Renal cortical epithelial cell (primary cell): ENCODE measurements at regions not wholly inside any gene's neighbourhood (a gene's known extent, or its start where the extent isn't known, plus 50 kb on each side); places are given as distances from the start of the nearest gene placed in this dataset.

ENCODE experiments used
- DNase-seq: peaks from one replicate; pipeline ENCODE4 v3.0.0-alpha.2; 2011; ENCODE audit warnings: low read depth

DNA sequence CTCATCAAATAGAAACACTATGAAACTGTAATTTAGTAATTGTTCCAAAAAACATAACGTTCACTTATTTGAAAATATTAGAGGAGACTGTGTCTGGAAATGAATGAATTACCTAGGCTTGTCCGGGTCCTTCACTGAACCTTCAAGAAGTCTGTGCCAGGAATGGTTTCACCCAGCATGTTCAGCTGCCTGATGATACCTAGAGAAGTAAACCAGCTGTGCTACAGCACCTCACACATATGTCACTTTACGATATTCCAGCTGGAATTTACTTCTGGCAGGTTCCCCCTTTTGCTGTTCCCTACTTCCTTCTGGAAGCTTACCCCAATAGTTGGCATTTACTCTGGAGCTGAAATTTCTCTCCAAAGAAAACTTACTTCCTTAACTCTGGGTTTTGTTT is 906.5 kb downstream of the FAT4 start:
- DNase-seq, result no peak

DNA sequence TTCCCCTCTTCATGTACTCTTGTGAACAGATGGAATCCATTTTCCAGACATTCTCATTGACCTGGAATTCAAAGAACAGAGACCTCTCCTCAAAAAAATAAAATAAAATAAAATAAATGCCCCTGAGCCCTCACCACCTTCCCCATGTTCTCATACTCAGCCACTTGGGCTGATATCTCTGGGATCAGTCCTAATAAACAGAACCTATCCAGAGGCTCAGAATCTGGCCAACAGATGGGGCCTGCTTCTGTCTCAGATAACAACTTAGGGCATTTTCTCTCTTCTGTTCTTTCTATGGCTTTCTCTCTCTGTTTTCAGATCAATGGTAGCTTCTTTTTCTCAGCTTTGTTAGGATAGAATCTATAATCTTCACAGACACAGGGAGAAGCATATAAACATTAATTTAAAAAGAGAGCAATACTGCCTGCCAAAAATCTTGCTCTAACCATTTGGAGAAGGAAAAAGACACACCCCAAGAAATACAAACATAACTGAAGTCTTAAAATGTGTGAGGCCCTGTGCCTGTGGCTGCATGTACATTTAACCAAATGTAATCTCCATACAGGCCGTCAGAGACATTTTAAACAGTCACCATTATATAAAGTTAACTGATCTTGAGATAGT is 907.1 kb downstream of the FAT4 start:
- DNase-seq, result no peak

DNA sequence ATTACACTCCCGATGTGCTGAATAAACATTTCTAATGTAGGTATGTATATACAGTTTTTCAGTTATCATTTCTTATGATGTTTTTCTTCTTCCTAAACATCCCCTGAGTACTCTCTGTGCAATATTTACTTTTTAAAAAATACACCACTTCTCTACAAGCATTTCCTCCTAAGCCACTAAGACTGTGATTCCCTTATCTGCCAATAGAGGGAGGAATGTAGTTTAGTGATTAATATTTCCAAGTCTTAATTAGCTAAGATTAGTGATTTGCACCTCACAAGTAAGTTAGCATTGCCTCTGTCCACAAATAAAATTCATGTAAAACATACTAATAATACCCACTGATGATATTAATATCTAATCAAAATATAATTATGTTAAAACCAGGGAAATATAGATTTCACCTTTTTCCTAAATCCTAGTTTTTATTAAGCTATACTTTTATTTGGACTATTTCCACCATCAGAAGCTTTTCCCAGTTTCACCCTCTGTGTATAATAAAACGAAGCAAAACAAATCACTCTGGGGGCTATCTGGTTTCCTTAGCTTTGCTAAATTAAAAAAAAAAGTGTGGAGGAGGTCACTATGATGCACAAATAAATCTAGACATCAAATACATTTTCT is 909.1 kb downstream of the FAT4 start:
- DNase-seq, result peak; percentile 32

DNA sequence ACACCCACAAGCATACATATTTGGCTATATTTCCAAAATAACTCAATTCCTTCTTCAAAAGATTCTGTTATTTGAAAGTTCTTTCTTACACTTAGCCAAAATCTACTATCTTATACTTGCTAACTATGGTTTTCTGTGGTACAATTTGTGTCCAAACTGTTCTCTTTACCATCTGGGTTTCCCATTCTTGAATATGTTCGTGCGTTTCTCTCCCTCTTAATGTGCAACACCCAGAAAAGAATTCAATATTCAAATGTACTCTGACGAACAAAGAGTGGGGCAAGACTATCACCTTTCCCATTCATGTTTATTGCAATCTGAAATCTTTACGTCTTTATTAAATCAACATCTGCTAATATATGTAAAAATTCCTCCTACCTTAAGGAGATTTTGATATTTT is 912.7 kb downstream of the FAT4 start:
- DNase-seq, result no peak

DNA sequence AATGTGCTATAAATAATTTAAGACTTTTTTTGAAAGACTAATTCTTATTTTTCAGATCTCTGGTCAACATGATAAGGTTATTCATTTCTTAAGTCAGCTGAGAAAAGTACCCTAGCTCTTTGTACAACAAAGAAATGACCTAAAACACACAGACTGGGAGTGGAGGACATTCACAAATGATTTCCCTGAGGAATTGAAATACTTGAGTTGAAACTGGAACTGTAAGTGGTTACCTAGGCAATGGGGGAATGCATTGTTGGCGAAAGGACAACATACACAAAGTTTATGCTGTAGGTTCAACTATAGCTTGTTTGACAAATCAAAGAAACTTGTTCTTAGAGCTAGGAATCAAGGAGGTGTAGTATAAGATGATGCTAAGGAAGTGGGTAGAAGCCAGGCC is 915.5 kb downstream of the FAT4 start:
- DNase-seq, result no peak

DNA sequence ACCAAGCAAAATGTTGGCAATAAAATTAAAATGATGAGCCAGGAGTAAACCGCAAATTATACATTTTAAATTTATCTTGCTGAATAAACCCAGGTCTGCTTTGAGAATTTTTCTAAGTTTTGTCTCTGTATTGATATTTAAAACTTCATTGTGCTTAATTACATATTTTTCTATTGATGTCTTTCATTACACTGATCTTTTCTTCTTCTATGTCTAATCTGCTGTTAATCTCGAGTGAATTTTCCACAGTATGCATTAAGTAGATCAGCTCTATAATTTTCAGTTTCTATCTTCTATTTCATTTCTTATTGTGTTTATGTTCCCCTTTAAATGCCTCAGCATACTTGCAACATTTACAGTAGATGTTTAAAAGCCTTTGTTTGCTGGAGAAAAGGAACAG is 918.7 kb downstream of the FAT4 start:
- no peak for DNase-seq

DNA sequence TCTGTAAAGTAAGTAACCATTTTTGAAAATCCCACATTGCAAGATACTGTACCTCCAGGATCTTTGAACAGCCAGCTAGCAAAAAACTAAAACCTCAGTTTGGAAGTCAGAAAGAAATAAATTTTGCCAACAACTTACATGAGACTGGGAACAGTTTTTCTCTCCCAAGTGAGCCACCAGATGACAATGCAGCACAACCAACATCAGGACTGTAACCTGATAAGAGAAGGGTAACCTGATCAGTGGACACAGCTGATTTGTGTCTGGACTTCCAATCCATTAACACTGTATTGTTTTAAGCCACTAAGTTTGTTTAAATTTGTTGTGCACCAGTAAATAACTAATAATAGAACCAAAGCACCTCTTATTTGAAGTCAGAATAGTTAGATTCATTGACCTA is 923.3 kb downstream of the FAT4 start:
- no peak for DNase-seq

DNA sequence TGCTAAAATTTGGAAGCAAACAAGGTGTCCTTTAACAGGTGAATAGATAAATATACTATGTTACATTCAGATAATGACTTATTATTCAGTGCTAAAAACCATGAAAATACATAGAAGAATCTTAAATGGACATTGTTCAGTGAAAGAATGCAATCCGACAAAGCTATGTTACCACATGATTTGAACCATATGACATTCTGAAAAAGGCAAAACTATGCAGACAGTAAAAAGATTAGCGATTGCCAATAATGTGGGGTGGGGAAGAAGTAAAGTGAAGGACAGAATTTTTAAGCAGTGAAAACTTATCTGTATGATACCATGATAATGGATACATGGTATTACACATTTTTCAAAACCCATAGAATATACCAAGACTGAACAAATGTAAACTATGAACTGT is 926.9 kb downstream of the FAT4 start:
- no peak for DNase-seq

DNA sequence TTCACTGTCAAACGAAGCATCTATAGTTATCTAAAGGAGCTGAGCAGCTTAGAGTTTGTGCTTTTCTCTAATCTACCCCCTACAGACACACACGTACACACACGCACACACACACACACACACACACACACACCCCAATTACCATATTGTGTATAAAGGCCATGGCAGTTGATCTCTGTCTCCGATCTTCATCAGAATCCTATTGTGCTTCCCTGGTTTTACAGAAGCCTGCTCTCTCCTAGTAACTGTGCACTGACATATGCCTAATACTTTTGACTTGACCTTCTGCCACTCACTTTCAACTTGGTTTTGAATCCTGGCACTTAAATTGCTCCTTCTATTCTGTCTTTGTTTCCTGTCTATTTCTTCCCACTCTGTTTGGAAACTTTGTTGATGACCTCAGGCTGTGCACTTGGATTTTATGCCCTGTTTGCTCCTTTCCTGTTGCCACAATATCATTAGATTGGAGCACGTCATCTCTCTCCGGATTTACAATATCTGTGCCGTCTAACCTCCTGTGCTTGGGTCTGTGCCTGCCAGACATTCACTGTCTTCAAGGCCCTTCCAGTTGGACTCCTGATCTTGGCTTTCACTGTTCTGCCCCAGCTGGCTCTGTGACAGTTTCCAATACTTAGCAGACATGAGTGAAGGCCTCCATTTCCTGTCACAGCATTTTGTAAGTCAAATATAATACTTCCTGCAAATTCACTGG is 928.1 kb downstream of the FAT4 start:
- DNase-seq, result no peak

DNA sequence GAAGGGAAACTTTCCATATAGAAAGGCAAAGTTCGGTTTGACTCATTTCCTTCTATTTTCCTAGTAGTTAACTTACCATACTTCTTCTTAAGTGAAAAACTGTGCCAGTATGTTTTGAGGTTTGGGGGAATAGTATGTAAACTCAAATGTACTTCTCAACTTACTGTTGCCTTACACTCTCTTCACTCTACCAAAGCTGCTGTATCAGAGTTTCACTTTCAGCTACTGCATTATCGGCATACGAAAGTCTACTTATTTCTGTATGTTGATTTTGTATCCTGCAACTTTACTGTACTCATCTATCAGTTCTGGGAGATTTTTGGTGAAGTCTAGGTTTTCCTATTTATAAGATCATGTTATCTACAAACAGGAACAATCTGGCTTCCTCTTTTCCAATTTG is 932.7 kb downstream of the FAT4 start:
- DNase-seq, result no peak

DNA sequence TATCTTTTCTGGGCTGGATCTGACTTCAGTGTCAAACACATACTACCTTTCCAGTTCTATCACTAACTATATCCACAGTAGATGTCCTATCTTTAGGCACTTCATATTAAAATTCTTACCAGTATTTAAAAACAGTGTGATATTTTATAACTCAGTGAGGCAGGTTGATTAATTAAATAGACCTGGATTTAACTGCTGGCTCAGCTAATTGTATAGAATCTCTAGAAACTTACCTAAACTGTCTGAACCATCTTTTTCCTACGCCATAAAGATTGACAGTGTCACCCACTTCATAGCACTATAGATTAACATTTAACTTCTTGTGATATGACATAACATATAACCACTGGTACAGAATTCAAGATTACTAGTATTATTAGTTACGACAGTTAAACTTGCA is 935.3 kb downstream of the FAT4 start:
- DNase-seq, result no peak

DNA sequence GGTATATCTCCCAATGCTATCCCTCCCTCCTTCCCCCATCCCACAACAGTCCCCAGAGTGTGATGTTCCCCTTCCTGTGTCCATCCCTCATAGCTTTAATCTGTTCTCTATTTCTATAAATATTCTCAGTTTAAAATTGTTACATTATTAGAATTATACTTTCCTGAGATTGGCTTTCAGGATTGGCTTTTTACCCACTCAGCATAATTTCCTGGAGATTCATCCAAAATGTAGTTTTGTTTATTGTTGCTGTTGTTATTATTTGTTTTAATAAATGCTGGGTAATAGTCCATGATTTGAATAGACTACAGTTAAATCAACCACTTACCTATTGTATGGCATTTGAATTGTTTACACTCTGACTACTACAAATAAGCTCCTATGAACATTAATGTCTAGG is 936.4 kb downstream of the FAT4 start:
- DNase-seq, result no peak

DNA sequence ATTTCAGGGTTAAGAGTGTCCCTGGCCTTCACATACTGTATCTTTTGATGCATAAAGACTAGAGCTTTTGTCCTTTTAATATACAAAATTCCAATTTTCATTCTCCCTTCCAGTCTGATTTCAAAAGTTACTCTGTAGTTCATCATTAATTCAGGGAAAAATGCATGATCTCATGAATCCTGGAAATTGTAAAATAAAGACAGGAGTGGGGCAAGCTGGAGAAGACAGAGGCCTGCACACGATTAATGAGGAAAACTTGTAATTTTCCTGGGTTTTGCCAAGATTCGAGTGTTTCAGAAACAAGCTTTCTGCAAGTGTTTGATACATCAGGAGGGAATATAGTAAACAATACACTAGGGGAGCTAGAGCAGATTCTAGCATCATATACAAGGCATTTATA is 947.9 kb downstream of the FAT4 start:
- no peak for DNase-seq

DNA sequence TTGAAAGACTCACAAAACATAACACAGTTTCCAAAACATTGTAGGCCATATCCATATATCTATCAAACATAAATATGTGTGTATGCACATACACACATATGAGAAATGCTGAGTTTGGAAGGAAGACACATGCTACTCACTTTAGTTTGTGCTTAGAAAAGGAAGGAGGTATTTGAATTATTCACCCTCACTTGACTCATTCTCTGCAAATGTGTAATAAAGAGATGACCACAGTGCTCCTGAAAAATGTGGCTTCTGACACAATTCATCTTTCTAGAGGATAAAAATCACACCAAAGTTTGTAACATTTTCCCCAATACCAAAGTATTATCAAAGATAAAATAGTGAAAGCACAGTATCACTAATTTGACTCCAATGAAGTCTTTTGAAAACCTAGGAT is 950.1 kb downstream of the FAT4 start:
- peak; percentile 42 for DNase-seq

DNA sequence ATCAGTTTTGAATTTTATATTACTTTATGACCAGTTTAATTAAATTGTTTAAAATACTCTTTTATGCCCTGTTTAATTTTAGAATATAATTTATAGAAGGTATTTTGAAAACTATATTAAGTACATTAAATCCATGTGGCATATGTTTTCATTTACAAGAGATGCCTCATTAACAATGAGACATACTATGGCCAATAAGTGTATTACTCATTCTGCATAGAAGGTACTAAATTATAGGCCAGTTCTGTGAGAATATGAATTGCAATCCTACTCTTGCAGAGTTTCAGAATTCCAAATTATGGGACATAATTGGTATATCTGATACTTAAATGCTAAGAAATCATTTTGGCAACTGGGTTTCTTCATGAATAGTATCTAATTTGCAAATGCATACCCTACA is 951.1 kb downstream of the FAT4 start:
- DNase-seq, result no peak

DNA sequence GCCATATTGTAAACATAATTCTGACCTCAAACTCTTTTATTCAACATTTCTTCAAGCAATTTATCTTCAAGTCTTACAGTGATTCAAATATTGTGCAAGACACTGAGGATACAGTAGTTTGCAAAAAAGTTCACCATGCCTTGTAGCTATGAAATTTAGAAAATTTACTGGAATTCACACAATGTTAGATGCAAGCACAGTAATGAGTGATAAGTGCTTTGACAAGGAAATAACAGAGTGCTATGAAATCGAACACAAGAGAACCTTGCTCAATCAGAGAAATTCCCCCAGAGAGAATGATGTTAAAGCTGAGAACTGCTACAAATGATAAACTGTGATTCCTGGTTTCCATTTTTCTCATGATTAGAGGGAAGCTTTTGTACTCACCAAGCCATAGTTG is 952.9 kb downstream of the FAT4 start:
- DNase-seq, result no peak

DNA sequence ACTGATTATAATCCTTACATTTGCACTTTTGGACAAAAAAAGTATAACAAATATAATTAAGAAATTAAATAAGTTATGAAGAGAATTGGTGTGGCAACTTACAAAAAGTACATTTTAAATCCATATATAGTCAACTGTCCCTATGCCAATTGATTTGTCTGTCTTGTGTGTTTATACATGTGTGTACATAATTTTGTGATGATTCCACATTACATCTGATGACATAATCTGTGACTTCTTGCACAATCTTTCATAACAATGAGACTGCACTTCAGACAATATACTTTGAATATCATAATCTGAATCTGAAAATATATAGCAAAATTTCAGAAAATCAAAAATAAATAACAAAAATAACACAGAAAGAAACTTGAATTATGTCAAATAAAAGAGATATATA is 953.4 kb downstream of the FAT4 start:
- DNase-seq, result no peak

DNA sequence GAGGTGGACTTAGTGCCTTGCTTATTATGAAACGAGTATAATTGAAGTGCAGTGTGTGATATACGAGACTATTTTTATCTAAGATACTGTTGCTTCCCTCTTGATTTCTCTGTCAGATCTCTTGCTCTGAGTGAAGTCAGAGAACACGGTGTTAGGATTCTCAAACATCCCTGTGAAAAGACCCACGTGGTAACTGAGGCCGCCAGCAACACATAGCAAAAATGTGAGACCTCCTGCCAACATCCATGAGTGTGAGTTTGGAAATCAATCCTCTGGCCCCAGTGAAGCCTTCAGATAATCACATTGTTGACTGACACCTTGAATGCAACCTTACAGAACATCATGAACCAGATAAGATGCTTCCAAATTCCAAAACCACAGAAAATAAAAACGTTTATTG is 954.4 kb downstream of the FAT4 start:
- no peak for DNase-seq

DNA sequence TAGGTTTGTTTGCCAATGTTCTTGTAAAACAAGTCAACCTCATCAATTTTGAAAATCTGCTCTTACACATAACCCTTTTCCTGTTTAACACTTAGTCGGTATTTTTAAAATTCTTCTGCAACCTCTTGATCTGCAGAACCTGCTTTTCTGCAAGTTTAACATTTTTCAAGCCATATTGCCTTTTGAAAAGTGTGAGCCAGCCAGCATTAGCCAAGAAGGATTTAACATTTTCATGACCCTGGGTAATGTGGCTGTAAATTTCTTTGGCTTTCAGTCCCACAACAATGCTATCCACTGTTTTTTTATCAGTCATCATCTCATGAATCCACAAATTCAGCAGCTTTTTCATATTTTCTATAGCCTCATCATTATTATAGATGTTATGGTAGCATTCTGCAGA is 956.5 kb downstream of the FAT4 start:
- DNase-seq, result no peak

DNA sequence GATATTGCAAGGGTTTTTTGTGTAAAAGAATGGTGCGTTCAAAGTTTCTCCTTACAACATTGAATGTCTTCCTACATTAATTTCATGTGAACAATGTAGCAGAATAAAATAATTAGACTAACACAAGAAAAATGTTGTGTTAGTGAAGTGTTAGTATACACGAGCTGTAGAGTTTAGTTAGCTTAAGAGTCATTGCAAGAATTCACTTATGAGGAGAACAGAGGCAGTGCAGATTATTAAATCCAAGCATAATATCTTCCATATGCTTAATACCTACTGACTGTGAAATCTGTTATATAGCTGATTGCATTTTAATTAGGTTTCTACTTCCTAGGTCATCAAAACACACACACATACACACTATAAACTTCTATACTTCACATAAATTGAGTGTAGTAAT is 959.0 kb downstream of the FAT4 start:
- DNase-seq, result no peak

DNA sequence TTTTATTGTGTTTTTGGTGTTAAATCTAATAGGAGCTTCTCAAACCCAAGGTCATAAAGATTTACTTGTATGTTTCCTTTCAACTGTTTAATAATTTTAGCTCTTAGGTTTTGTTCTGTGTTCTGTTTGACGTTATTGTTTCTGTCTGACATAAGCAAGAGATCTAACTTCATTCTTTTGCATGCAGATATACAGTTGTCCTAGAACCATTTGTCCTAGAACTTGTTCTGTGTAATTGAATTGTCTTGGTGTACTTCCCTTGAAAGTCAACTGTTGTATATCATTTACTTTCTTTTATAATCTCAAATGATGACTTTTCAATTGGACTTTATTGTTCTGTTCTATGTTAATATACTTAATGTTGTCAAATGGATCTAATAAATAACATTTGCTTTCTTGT is 977.1 kb downstream of the FAT4 start:
- no peak for DNase-seq

DNA sequence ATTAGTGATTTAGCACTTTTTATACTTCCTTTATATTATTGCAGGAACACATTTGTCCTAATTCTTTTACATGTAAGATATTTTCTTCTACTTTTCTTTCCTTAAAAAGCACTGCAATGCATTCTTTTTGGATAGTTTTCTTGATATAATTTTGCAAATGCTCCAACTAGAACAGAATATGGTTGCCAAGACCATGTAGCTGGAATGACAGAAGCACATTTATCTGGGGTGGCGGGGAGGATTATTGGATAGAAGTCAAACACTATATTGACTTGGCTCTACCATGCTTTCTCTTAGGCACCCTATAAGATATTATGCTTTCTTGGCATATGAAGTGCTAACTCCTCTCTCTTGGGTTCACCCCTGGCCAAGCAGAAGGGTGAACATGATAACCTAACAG is 983.5 kb downstream of the FAT4 start:
- no peak for DNase-seq

DNA sequence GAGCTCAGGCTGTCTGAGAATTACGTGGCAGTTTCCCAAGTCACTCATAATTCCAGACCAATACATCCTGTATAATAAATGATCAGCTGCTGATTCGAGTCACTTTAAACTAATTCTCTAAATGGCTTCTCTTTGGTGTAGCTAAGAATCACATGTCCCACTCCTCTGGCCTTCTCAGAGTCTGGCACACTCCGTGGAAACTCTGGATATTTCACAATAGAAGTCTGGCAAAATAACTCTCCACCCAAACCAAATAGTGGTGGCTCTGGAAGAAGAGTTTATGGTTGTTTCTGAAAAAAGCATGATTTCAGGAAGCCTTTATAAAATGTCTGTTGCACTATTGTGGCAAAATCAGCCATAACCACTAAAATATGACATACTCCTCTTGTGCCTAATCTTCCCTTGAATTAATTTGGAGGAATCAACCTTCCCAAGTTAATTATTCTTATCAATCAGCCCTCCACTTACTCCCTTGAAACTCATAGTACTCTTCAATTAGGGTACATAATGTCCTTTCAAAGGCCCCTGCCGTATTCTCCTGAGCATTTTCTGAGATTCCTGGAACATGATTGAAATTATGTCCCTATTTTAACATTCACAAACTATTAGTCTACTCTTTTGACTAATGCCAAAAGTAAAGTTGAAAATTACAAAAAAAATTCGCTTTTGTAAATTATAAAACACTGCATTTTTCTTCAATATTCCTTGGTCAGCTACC is 991.6 kb downstream of the FAT4 start:
- DNase-seq, result no peak
